Coronary artery (tissue), 2 donors: ENCODE measurements at regions not wholly inside any gene's neighbourhood (a gene's known extent, or its start where the extent isn't known, plus 50 kb on each side); places are given as distances from the start of the nearest gene placed in this dataset.

Experiments used
- DNase-seq: peaks from one replicate; pipeline ENCODE4 v3.0.0-alpha.2; 2017; ENCODE audit warnings: low spot score
- H3K27ac ChIP-seq, 2 donors: fragments of 200-600 bp; sonication (generic); one replicate each; pipeline ENCODE4 v1.5.1; 2016 to 2019
- H3K4me3 ChIP-seq: fragments of 200-600 bp; sonication (generic); 2 replicates; pipeline ENCODE4 v1.5.1; 2016; ENCODE audit warnings: mild to moderate bottlenecking, moderate library complexity
- TF ChIP-seq, protein P1 (sequence below): fragments of 200-600 bp; sonication (generic); IDR thresholded peaks from one replicate; pipeline ENCODE4 v1.5.1; 2019; ENCODE audit warnings: antibody characterized with exemption

DNA sequence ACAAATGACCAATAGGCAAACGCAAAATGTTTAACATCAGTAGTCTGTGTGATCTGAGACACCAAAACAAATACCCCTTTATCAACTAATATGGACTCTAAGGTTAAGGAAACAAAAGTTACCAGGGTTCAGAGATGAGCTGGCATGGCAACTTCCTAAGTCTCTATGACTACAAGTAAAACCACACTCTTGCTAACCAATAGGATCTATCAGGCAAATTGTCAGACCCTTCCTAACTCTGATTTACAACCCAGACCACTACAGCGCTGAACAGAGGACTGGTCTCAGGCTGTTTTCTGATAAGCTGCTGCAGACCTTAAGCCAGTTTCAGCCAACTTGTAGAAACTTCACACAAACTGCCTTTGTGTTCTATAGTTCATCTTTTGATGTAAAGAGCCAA lies 608.0 kb downstream of the TLL1 start:
- TF ChIP-seq, protein P1, sequence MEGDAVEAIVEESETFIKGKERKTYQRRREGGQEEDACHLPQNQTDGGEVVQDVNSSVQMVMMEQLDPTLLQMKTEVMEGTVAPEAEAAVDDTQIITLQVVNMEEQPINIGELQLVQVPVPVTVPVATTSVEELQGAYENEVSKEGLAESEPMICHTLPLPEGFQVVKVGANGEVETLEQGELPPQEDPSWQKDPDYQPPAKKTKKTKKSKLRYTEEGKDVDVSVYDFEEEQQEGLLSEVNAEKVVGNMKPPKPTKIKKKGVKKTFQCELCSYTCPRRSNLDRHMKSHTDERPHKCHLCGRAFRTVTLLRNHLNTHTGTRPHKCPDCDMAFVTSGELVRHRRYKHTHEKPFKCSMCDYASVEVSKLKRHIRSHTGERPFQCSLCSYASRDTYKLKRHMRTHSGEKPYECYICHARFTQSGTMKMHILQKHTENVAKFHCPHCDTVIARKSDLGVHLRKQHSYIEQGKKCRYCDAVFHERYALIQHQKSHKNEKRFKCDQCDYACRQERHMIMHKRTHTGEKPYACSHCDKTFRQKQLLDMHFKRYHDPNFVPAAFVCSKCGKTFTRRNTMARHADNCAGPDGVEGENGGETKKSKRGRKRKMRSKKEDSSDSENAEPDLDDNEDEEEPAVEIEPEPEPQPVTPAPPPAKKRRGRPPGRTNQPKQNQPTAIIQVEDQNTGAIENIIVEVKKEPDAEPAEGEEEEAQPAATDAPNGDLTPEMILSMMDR: no peak
- Histone ChIP-seq H3K4me3 (no peak overlapping the region), H3K27ac (no peak overlapping the region)
- no peak for DNase-seq

DNA sequence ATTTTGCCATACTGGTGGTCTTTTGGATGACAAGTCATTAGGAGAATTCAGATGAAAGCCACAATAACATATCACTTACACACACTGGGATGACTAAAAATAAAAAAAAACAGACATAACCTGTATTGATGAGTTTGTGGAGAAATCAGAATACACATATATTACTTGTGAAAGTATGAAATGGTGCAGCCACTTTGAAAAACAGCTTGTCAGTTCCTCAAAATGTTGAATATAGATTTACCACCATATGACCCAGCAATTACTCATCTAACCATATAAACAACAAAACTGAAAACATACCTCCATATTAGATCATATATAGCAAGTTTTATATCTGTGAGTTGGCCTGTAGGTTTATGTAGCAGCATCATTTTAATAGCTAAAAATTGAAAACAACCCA lies 608.7 kb downstream of the TLL1 start:
- no peak overlapping the region for H3K27ac ChIP-seq
- H3K4me3 ChIP-seq: no peak overlapping the region
- TF ChIP-seq, protein P1: no peak
- DNase-seq: no peak

DNA sequence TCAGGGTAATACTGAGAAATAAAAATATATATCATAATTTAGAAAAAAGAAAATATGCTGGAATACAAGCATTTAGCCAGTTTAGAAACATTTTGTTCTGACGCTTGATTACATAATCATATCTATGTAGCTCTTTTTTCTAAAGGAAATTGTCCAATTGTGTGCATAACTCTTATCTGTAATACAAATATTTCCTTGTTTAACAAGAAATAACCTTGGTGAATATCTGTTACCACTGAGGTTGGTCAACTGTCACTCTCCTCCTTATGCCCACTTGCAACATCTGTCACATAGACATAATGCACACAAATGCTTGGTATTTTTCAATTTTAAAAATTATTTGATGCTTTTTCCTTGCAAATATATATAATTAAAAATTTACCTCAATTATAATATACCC lies 609.7 kb downstream of the TLL1 start:
- TF ChIP-seq, protein P1: no peak
- Histone ChIP-seq H3K4me3 (no peak overlapping the region), H3K27ac (no peak overlapping the region)
- DNase-seq: no peak

DNA sequence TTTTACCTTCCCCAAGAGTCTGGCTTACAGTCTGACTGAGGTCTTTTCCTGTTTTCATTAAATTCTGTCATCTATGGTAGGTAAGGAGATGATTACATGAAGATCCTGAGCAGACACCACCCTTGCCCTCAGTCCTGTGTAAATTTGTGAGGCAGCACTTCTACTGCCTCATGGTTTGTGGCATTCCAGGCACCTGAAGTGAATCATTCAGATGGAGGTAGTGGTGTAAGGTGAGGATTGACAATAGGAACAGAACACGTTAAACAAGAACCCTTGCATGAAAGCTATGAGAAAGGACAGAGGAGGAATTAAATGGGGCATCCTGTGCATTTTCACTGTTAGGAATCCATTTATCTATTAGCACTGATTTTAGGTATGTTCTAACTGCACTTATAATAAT lies 618.6 kb downstream of the TLL1 start:
- Histone ChIP-seq H3K27ac (no peak overlapping the region), H3K4me3 (no peak overlapping the region)
- TF ChIP-seq, protein P1: no peak
- DNase-seq: no peak

DNA sequence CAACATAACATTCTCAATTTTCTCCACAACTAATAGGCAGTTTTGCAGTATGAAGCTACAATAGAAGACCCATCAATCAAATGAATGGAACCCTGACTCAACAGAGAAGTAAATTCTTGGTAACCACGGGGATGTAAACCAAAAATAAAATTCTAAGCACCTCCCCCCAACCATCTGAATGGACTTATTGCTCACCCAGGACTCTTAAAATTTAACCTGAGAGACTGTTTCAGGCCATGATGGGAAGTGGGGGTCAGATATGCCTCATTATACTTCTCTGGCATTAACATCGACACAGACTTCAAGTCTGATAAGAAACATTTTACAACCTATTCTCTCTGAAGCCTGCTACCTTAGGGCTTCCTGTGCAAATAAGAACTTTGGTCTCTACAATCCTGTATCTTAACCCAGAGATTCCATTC lies 620.9 kb downstream of the TLL1 start:
- TF ChIP-seq, protein P1: no peak
- Histone ChIP-seq H3K27ac (no peak overlapping the region), H3K4me3 (no peak overlapping the region)
- no peak for DNase-seq

DNA sequence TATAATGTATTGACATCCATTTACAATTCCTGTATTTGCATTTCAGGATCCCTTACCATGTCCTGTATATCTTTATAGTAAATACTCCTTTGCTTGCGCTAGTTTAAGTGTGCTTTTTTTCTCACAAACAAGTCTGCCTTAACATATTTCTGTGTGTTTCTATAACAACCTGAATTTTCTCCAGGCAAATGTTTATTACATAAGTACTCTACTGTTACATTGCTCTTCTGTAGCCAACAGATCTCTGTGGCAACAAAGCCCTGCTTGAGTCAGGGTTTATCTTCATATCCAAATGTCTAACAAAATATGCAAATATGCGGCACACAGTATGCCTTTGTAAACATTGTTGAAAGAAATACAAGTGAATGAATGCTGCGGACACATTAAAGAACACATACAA lies 625.5 kb downstream of the TLL1 start:
- no peak overlapping the region for H3K27ac ChIP-seq
- no peak for DNase-seq
- TF ChIP-seq, protein P1: no peak
- no peak overlapping the region for H3K4me3 ChIP-seq

DNA sequence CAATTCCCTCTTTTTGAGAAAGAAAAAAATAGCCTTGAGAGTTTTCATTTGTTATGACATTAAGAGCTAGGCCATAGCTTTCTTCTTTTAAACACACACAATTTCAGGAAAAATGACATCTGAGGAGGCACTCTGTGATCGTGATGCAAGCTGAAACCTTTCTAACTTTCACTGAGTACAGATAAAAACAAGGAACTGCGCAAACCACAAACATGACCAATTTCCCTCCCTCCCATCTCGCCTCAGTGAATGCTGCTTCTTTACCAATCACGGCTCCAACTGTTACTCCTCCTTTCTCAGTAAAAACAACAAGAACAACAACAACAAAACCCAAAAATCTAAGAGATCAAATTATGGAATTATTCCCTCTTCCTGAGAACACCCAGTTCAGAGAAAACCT lies 626.8 kb downstream of the TLL1 start:
- TF ChIP-seq, protein P1: no peak
- H3K27ac ChIP-seq: no peak overlapping the region
- H3K4me3 ChIP-seq: no peak overlapping the region
- no peak for DNase-seq
